ENCODE measurements at regions not wholly inside any gene's neighbourhood (a gene's known extent, or its start where the extent isn't known, plus 50 kb on each side); places are given as distances from the start of the nearest gene placed in this dataset.
A peak's percentile ranks its signal among the peaks of the same experiment; 100 is the strongest.

DNA sequence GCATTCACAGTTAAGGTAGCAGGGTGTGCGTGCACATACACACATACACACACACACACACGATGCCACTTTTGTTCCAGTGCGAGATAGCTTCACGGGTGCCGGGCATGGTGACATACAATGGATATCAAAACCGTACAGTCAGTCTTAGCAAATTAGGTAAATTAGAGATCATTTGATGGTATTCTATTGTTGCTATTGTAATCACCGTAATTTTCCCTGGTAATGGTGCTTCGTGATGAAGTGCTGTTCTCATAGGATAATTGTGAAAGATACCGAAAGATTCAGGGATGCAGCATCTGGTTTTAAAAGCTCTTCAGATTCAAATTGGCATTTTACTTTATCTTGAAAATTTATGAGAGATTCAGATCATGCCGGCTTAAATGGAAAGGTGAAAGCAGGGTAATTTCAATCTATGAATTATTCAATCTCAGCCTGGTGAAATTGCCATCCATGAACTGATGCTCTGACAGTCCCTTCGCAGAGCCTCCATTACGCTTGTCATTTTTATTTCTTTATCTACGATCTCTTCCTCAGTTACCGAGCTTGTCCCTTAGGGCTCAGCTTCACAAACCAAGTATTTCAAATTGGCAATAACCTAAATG lies 71.3 kb upstream of the SOX4 start:
- DNase-seq (ENCODE audit: low spot score): no peak

GRCh38 chr6:21522797-21523456 lies 70.6 kb upstream of the SOX4 start:
- DNase-seq (ENCODE audit: low spot score): no peak

- DNase-seq (ENCODE audit: low spot score): no peak
Measured at GRCh38 chr6:21523652-21524051, 69.9 kb upstream of the SOX4 start.

DNA sequence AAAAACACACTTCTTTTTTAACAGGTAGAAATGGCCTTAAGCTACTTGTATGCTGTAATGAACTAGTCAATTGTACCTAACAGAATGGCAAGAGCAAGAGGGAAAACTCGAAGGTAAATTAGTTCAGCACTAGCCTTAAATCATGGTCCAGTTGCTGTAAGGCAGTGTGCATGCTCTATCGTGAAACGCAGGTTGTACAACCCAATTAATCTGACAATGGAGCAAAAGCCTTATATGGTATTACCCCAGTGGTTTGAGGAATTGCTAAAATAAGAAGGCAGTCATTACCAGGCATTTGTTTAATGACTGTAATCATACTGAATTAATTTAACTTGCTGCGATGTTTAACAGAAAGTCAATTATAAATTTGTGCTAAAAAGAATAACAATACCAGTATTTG lies 69.3 kb upstream of the SOX4 start:
- no peak for DNase-seq (ENCODE audit: low spot score)

GRCh38 chr6:21526974-21527373 lies 66.6 kb upstream of the SOX4 start:
- DNase-seq (ENCODE audit: low spot score): no peak

- no peak for DNase-seq (ENCODE audit: low spot score)
Measured at GRCh38 chr6:21527731-21528130, 65.8 kb upstream of the SOX4 start.

DNA sequence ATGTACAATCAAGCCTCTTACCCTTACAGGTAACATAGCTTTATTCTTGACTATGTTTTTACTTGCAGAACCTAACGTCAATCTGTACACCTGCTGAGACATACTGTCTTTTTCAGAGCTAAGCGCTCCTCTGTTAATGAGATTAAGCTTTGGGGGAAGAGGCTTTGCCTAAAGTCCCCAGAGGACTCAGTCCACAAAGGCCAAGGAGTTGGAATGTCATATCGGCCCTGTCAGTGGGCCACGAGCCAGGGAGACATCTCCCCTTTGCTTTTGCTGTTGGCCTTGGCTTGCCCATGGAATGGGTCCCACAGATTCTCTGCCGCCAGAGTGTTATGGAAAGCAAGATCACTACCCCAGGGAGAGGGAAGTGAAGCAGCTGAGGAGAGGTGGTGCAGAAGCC lies 64.1 kb upstream of the SOX4 start:
- DNase-seq (ENCODE audit: low spot score): no peak

- no peak for DNase-seq (ENCODE audit: low spot score)
Measured at GRCh38 chr6:21531393-21531792, 62.2 kb upstream of the SOX4 start.

- DNase-seq (ENCODE audit: low spot score): no peak
Measured at GRCh38 chr6:21533678-21534077, 59.9 kb upstream of the SOX4 start.

DNA sequence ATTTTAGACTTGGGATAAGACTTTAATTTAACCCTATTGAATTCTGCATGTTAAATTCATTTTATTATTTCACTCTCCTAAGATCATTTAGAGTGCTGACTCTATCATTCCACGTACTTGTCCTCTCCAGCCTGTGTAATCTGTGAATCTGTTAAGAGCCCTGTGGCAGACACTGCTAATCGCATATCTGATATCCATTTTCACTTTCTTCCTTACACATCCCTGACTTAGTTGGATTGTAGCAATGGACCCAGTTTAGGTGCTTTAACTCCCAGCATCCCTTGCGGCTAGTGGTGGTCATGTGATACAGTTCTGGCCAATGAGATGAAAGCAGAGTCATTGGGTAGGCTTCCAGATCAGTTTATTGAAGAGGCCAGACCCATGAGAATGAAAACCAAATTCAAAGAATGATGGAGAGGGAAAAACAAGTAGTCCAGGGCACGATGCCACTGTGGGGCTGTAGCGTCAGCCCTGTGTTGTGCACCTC lies 57.2 kb upstream of the SOX4 start:
- DNase-seq (ENCODE audit: low spot score): no peak

DNA sequence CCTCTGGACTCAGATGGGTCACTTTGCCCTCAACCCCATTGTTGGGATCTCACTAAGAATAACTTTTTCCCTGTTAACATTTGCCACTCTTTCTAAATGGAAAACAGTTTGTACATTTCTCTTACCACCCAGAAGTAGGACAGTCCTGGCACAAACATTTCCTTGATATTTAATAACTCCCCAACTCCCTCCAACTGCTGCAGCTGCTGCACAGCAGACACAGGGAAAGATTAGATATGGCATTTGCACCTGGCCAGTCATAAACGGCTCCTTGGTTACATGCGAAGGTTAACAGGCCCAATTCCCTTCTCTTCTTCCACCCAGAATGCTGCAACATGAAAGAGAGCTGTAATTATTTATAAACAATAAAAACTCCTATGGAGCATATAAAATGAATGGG lies 55.9 kb upstream of the SOX4 start:
- no peak for DNase-seq (ENCODE audit: low spot score)

DNA sequence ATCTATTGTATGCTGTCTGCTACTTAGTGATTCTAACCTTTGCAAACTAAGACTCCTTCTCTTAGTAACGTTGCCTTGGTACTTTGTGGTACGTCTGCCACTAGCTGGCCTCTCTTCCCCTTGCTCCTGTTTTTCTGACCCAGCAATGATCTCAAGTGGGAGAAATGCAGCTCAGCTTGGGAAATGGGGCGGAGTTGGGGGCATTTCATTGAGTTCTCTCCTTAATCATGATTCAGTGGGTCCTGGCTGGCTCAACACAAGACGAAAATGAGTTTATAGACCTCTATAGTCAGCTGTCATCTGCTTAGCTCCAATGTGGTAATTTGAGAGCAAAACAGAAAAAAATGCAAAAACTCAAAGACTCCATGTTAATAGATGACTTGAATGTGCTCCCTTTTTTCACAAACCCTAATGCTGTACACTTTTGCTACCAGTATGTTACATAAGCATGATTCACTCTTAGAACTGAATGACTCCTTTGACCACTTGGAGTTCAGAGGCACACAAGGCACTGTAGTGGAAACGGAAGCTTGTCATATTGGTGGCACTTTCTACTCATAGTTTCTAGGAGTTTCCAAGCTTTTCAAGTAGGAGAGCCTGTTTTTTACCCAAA lies 55.3 kb upstream of the SOX4 start:
- DNase-seq (ENCODE audit: low spot score): peak; percentile 40

GRCh38 chr6:21539621-21540100 lies 53.9 kb upstream of the SOX4 start:
- DNase-seq (ENCODE audit: low spot score): no peak
